NCI-H146 treated with DMSO at 0.1 percent for 48 hours (cell line): ENCODE measurements at regions not wholly inside any gene's neighbourhood (a gene's known extent, or its start where the extent isn't known, plus 50 kb on each side); places are given as distances from the start of the nearest gene placed in this dataset.

ENCODE experiments used
- DNase-seq: peaks from one replicate; lab custom pipeline; 2025; ENCODE audit not compliant: unreplicated experiment; lab: John Stamatoyannopoulos, UW

- DNase-seq: no peak
Measured at GRCh38 chr5:124692950-124693349, 53.5 kb downstream of the ZNF608 start.

- no peak for DNase-seq
Measured at GRCh38 chr5:124692324-124692723, 54.1 kb downstream of the ZNF608 start.

GRCh38 chr5:124689653-124690052, 56.8 kb downstream of the ZNF608 start:
- no peak for DNase-seq

- DNase-seq: no peak
Measured at GRCh38 chr5:124686239-124687004, 60.0 kb downstream of the ZNF608 start.

GRCh38 chr5:124685404-124685930, 61.0 kb downstream of the ZNF608 start:
- DNase-seq: no peak

- no peak for DNase-seq
Measured at GRCh38 chr5:124683917-124684555, 62.4 kb downstream of the ZNF608 start.

- no peak for DNase-seq
Measured at GRCh38 chr5:124679578-124680199, 66.8 kb downstream of the ZNF608 start.

GRCh38 chr5:124678922-124679519, 67.4 kb downstream of the ZNF608 start:
- DNase-seq: no peak

GRCh38 chr5:124678468-124678867, 68.0 kb downstream of the ZNF608 start:
- no peak for DNase-seq

- DNase-seq: no peak
Measured at GRCh38 chr5:124677374-124678351, 68.8 kb downstream of the ZNF608 start.

- no peak for DNase-seq
Measured at GRCh38 chr5:124675931-124676846, 70.2 kb downstream of the ZNF608 start.

GRCh38 chr5:124671193-124671592, 75.2 kb downstream of the ZNF608 start:
- no peak for DNase-seq

GRCh38 chr5:124670722-124671184, 75.7 kb downstream of the ZNF608 start:
- peak; percentile 93 for DNase-seq

GRCh38 chr5:124669956-124670721, 76.3 kb downstream of the ZNF608 start:
- DNase-seq: no peak

- no peak for DNase-seq
Measured at GRCh38 chr5:124669300-124669648, 77.2 kb downstream of the ZNF608 start.

- no peak for DNase-seq
Measured at GRCh38 chr5:124668353-124669299, 77.8 kb downstream of the ZNF608 start.

- DNase-seq: no peak
Measured at GRCh38 chr5:124665625-124666024, 80.8 kb downstream of the ZNF608 start.
